ENCODE measurements at regions not wholly inside any gene's neighbourhood (a gene's known extent, or its start where the extent isn't known, plus 50 kb on each side); places are given as distances from the start of the nearest gene placed in this dataset.

- DNase-seq = no peak
Measured at GRCh38 chr10:129104266-129105045, 362.6 kb upstream of the MGMT start.

- no peak for DNase-seq
Measured at GRCh38 chr10:129105266-129105665, 361.8 kb upstream of the MGMT start.

- no peak for DNase-seq
Measured at GRCh38 chr10:129106314-129106713, 360.7 kb upstream of the MGMT start.

DNA sequence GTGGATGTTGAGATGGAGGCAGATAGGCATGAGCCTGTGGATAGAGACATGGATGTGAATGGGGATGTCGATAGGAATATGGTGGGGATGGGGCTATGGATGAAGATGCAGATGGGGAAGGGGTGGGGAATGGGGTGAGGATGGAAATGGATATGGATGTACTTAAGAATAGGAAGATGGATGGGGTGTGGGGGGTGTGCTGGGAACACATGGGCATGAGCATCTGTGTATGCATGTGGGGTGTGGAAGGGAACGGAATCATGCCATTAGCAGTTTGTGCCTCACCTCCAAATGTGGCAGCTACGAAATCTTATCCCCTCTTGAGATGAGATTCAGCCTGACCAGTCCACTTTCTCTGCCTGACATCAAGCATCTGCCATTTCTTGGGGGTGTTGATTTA is 359.5 kb upstream of the MGMT start:
- DNase-seq = no peak

- DNase-seq = no peak
Measured at GRCh38 chr10:129108378-129108777, 358.7 kb upstream of the MGMT start.

DNA sequence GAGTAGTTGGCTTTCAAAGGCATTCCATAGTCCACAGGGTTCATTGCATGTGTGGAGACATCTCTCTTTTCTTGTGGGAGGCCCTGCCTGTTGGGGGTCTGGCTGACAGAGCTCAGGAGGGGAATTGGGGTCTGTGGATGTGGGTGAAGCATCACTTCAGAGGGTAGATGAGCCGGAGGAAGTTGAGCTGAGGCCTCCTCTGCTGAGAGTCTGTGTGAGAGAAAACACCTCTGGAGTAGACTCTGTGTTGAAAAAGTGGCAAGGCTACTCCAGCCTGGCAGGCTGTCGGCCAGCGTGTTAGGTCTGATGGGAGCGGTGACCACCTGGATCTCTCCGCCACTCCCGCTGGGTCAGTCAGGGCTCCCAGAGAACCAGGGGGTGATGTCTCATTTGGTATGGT is 358.0 kb upstream of the MGMT start:
- DNase-seq = no peak

DNA sequence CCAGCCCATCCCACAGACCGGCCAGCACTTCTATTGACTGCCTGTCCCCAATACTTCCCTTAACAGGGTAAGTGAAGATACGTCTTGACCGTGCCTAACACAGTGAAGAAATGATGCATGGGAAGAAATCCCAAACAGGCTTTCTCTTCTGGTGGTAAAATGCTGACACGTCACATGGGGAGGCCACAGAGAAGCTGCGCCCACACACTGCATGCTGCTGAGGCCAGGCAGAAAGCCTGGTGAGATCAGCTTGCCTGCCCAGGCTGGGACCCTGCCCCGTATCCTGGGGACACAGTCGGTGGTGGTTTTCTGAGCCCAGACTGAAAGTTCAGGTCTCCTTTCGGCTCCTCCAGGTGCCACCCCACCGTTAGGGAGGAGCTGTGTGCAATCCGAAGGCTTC is 356.3 kb upstream of the MGMT start:
- DNase-seq = no peak

DNA sequence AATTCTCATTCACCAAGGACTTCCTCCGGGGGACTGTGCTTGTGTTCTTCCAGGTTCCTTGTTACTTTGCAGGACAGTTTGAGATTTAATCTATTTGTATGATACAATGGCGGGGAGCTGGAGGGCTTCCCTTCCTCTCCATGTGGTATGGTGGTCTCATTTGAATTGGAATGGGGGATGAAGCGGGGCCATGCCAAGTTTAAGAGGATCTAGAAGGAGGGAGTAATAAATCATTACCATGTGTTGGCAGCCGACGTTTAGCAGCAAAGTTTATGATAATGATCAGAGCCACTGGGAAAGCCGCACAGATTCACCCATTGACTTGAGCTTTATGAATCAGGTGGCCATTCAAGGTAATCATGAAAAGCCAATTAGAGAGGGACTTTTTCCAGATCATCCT is 355.1 kb upstream of the MGMT start:
- DNase-seq = no peak

DNA sequence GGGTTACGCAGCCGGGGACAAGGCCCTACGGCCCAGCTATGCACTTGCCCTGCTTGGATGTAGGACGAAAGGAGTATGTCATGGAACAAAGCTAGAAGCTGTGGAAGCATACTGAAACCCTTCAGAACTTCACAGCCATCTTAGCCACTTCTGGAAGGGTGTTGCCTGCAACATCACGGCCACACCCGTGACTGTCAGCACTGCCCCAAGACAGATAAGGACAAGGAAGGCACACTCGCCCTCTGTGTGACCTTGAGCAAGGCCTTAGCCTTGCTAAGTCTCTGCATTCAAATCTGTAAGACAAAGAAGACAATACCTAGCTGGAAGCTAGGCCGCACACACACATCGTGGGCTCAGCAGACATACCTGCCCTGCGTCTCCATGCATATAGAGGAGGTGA is 352.5 kb upstream of the MGMT start:
- no peak for DNase-seq

- no peak for DNase-seq
Measured at GRCh38 chr10:129116371-129116770, 350.7 kb upstream of the MGMT start.

DNA sequence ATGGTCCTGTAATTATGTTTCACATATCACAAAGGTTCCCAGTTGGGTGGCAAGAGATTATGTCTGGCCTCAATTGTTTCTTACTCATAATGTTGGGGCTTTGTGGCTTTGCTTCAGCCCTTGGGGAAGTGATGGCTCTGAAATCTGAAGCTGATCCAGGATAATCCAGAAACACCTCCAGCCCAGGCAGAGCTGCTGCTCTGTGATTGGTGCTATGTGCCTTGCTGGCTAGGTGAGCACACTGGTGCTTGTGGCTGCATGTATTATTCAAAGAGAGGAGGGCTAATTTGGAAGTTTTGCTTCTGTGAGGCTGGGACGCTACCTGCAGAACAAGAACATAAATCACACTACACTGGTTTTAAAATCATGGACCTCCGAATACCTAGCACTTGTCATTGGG is 346.6 kb upstream of the MGMT start:
- no peak for DNase-seq

- DNase-seq = no peak
Measured at GRCh38 chr10:129122846-129123245, 344.2 kb upstream of the MGMT start.

- DNase-seq = no peak
Measured at GRCh38 chr10:129123428-129123827, 343.6 kb upstream of the MGMT start.

- DNase-seq = no peak
Measured at GRCh38 chr10:129126982-129127381, 340.1 kb upstream of the MGMT start.

- DNase-seq = no peak
Measured at GRCh38 chr10:129131457-129132132, 335.4 kb upstream of the MGMT start.

- no peak for DNase-seq
Measured at GRCh38 chr10:129133856-129134255, 333.2 kb upstream of the MGMT start.

DNA sequence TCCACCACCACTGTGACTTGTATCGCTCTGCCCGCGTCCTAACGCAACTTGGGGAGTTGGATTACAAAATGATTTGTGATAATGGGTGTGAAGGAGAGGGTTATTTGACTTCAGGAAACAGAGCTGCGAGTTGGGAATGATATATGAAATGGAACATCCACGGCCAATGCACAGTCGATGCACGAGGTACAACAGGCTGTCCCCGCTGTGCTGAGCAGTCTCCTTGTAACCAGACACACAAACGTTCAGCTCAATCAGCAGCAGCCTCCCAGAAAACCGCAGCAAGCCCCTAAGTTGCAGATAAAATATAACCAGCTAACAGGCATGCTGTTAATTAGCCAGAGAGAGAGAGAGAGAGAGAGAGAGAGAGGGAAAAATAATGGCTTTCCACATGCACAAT is 332.7 kb upstream of the MGMT start:
- DNase-seq = no peak

DNA sequence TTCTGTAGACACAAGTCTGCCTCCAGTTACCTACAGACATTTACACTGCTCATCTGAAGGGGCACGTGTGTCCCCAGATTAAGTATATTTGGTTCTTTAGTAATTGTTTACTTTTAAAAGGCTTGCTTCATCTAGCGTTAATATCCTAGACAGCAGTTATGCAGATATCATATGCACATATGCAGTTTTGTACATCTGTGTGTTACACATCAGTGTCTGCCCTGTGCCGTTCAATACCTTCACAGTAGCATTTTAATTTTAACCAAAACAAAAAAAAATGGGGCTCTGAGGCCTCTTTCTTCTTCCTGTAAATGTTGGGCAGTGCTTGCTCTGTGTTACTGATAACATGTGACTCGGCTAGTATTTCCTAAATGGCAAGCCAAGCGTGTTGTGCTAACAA is 331.4 kb upstream of the MGMT start:
- DNase-seq = no peak

- no peak for DNase-seq
Measured at GRCh38 chr10:129136074-129136473, 331.0 kb upstream of the MGMT start.

- no peak for DNase-seq
Measured at GRCh38 chr10:129136951-129137350, 330.1 kb upstream of the MGMT start.

- no peak for DNase-seq
Measured at GRCh38 chr10:129140921-129141885, 325.8 kb upstream of the MGMT start.

DNA sequence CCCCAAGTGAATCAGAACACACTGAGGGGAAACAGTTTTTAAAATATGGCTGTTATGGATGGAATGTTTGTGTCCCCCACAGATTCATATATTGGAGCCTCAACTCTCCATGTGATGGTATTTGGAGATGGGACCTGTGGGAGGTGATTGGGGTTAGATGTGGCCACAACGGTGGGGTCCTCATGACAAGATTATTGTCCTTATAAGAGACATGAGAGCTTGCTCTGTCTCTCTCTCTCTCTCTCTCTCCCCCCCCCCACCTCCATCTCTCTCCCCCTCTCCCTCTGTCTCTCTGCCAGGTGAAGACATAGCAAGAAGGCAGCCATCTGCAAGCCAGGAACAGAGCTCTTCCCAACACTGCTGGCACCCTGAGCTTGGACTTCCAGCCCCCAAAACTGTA is 315.8 kb upstream of the MGMT start:
- no peak for DNase-seq

GRCh38 chr10:129156406-129156805 is 310.6 kb upstream of the MGMT start:
- DNase-seq = no peak

DNA sequence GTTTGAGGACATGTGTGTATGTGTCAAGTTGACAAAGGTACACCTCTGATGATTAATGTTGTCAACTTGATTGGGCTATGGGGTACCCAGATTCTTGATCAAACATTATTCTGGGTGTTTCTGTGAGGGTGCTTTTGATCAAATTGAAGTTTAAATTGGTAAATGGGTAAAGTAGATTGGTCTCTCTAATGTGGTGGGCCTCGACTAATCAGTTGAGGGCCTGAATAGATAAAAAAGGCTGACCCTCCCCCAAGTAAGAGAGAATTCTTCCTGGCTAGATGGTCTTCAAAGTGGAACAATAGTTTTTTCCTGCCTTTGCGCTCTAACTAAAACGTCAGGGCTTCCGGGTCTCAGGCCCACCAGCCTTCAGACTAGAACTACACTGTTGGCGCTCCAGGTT is 309.9 kb upstream of the MGMT start:
- no peak for DNase-seq

Measured in GDM1 (cell line).